Ovary (tissue), 3 donors: ENCODE measurements at regions not wholly inside any gene's neighbourhood (a gene's known extent, or its start where the extent isn't known, plus 50 kb on each side); places are given as distances from the start of the nearest gene placed in this dataset.

Source experiments
- EP300 ChIP-seq: sonication (generic); formaldehyde crosslinking; IDR thresholded peaks from one replicate; pipeline ENCODE4 v1.6.1; 2017; ENCODE audit warnings: antibody characterized with exemption
- POLR2A ChIP-seq: fragments of 450-650 bp; IDR thresholded peaks from one replicate; pipeline ENCODE4 v1.6.1; 2017; ENCODE audit warnings: antibody characterized with exemption, mild to moderate bottlenecking, moderate library complexity
- TF ChIP-seq, protein P1 (sequence below), 3 donors: fragments of 450-650 bp in 2 of 3; fragments of 200-600 bp in 1 of 3; IDR thresholded peaks; one replicate each; pipeline versions ENCODE4 v1.5.1 to v1.8.0; 2016 to 2022; ENCODE audit warnings: antibody characterized with exemption in 3 of 3, mild to moderate bottlenecking in 1 of 3
- donor health status: DM: no; HTN: no; CAD: no.

DNA sequence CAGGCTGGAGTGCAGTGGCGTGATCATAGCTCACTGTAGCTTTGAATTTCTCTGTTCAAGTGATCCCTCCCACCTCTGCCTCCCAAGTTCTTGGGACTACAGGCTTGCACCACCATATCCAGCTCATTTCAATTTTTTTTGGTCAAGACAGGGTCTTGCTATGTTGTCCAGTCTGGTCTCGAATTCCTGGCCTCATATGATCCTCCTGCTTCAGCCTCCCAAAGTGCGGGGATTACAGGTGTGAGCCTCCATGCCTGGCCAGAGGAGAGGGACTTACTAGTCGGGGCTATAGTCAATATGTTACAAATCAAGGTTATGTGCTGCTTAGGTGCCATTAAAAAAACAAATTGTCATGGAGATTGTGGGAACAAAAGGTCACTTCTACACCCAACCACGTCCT, 105.3 kb upstream of the GALNT17 start:
- TF ChIP-seq, protein P1, sequence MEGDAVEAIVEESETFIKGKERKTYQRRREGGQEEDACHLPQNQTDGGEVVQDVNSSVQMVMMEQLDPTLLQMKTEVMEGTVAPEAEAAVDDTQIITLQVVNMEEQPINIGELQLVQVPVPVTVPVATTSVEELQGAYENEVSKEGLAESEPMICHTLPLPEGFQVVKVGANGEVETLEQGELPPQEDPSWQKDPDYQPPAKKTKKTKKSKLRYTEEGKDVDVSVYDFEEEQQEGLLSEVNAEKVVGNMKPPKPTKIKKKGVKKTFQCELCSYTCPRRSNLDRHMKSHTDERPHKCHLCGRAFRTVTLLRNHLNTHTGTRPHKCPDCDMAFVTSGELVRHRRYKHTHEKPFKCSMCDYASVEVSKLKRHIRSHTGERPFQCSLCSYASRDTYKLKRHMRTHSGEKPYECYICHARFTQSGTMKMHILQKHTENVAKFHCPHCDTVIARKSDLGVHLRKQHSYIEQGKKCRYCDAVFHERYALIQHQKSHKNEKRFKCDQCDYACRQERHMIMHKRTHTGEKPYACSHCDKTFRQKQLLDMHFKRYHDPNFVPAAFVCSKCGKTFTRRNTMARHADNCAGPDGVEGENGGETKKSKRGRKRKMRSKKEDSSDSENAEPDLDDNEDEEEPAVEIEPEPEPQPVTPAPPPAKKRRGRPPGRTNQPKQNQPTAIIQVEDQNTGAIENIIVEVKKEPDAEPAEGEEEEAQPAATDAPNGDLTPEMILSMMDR (IDR thresholded peaks at IDR 0.05) = no peak
- TF ChIP-seq POLR2A (no peak), EP300 (no peak)
